ENCODE measurements at regions not wholly inside any gene's neighbourhood (a gene's known extent, or its start where the extent isn't known, plus 50 kb on each side); places are given as distances from the start of the nearest gene placed in this dataset.

GRCh38 chr10:129094861-129095260, 372.2 kb upstream of the MGMT start:
- TF ChIP-seq POLR2A (IDR thresholded peaks at IDR 0.05; ENCODE audit: low read depth, low read length) (no peak), POLR2AphosphoS5 (IDR thresholded peaks at IDR 0.05; ENCODE audit: insufficient read depth, low read depth, low read length) (no peak), GATA2 (IDR thresholded peaks at IDR 0.05; ENCODE audit: insufficient read depth, insufficient read length, low read depth, low read length) (no peak), EZH2 (IDR thresholded peaks at IDR 0.05; ENCODE audit: borderline replicate concordance, low read depth, low read length, severe bottlenecking) (no peak), MYC (IDR thresholded peaks at IDR 0.05; ENCODE audit: low read depth, low read length) (no peak), JUN (IDR thresholded peaks at IDR 0.05; ENCODE audit: borderline replicate concordance, insufficient read depth, insufficient read length, low read depth) (no peak), FOS (IDR thresholded peaks at IDR 0.05; ENCODE audit: borderline replicate concordance, insufficient read depth, low read length) (no peak)
- TF ChIP-seq, protein P1, sequence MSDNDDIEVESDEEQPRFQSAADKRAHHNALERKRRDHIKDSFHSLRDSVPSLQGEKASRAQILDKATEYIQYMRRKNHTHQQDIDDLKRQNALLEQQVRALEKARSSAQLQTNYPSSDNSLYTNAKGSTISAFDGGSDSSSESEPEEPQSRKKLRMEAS (IDR thresholded peaks at IDR 0.05; ENCODE audit: insufficient read depth, insufficient read length) = no peak
- TF ChIP-seq, protein P2, sequence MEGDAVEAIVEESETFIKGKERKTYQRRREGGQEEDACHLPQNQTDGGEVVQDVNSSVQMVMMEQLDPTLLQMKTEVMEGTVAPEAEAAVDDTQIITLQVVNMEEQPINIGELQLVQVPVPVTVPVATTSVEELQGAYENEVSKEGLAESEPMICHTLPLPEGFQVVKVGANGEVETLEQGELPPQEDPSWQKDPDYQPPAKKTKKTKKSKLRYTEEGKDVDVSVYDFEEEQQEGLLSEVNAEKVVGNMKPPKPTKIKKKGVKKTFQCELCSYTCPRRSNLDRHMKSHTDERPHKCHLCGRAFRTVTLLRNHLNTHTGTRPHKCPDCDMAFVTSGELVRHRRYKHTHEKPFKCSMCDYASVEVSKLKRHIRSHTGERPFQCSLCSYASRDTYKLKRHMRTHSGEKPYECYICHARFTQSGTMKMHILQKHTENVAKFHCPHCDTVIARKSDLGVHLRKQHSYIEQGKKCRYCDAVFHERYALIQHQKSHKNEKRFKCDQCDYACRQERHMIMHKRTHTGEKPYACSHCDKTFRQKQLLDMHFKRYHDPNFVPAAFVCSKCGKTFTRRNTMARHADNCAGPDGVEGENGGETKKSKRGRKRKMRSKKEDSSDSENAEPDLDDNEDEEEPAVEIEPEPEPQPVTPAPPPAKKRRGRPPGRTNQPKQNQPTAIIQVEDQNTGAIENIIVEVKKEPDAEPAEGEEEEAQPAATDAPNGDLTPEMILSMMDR (IDR thresholded peaks at IDR 0.05; ENCODE audit: extremely low read depth in 1 of 2, insufficient read depth in 1 of 2, low read depth in 1 of 2, low read length in 2 of 2) = no peak
